SK-N-SH (cell line): ENCODE measurements at regions not wholly inside any gene's neighbourhood (a gene's known extent, or its start where the extent isn't known, plus 50 kb on each side); places are given as distances from the start of the nearest gene placed in this dataset.

Experiments used
- CTCF ChIP-seq: fragments of 200-600 bp; sonication (generic); IDR thresholded peaks from 2 replicates; pipeline ENCODE4 v1.6.1; 2017; ENCODE audit warnings: antibody characterized with exemption, mild to moderate bottlenecking, moderate library complexity
- MAX ChIP-seq: IDR thresholded peaks from 2 replicates; pipeline ENCODE4 v1.4.0; 2012; ENCODE audit warnings: low read depth
- POLR2AphosphoS5 ChIP-seq: IDR thresholded peaks from 2 replicates; pipeline ENCODE4 v1.6.1; 2012; ENCODE audit warnings: low read depth, low read length
- RCOR1 ChIP-seq: fragments of 150-350 bp; IDR thresholded peaks from 2 replicates; pipeline ENCODE4 v1.6.1; 2017; ENCODE audit warnings: antibody characterized with exemption, low read length
- RFX5 ChIP-seq: IDR thresholded peaks from 2 replicates; pipeline ENCODE4 v1.6.1; 2012; ENCODE audit warnings: mild to moderate bottlenecking, improper control_type of control experiment, low read length
- SIN3A ChIP-seq: IDR thresholded peaks from 2 replicates; pipeline ENCODE4 v1.6.1; 2012; ENCODE audit warnings: low read depth, mild to moderate bottlenecking, low read length, moderate library complexity, borderline replicate concordance
- USF2 ChIP-seq: fragments of 150-350 bp; IDR thresholded peaks from 2 replicates; pipeline ENCODE4 v1.6.1; 2017; ENCODE audit warnings: antibody characterized with exemption, low read length, low read depth, borderline replicate concordance

GRCh38 chr6:139690007-139690406 is 315.6 kb upstream of the CITED2 start:
- TF ChIP-seq MAX (no peak), CTCF (no peak), POLR2AphosphoS5 (no peak), RFX5 (no peak), RCOR1 (no peak), USF2 (no peak), SIN3A (no peak)
